ENCODE measurements at regions not wholly inside any gene's neighbourhood (a gene's known extent, or its start where the extent isn't known, plus 50 kb on each side); places are given as distances from the start of the nearest gene placed in this dataset.

DNA sequence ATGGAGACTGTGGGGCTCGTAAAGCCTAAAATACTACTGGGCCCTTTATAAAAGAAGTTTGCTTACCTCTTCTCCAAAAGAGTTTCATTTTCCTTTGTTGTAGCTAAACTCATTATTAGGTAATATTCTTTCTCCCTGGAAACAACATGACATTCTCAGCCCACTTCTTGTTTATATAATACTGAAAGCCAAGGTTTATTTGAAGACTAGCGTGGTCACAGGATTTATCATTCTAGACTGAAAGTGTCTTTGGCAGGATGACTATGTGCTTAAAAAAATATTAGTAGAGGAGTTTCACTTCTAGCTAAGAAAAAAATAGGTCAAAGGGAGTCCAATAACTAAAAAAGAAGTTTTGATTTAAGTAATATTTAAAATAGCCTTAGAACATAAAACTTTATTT is 1085.2 kb upstream of the CADM2 start:
- Mint-ChIP-seq H3K36me3 (ENCODE audit: insufficient read depth, unreplicated experiment) (no peaks in the 10 kb centered on the region), H3K27me3 (ENCODE audit: insufficient read depth, unreplicated experiment) (no peaks in the 10 kb centered on the region), H3K4me1 (ENCODE audit: low read depth, unreplicated experiment) (no peaks in the 10 kb centered on the region), H3K4me3 (ENCODE audit: unreplicated experiment) (no peak overlapping the region), H3K9me3 (ENCODE audit: unreplicated experiment) (no peaks in the 10 kb centered on the region), H3K27ac (ENCODE audit: unreplicated experiment) (no peak overlapping the region)
- TF ChIP-seq CTCF (IDR thresholded peaks at IDR 0.05; ENCODE audit: insufficient read depth in 1 of 2, low read depth in 1 of 2, low read length in 1 of 2, severe bottlenecking in 1 of 2, unreplicated experiment in 1 of 2) = no peak
- no peaks in the 10 kb centered on the region for H3K9me3 ChIP-seq
- H3K4me1 ChIP-seq = no peaks in the 10 kb centered on the region
- ChIA-PET POLR2A (no interaction called here), CTCF (no interaction called here)
- intact Hi-C loops (cut with micrococcal nuclease; ENCODE audit: unreplicated experiment) = no loop called here
- H3K4me3 ChIP-seq (ENCODE audit: low read depth, low read length) = no peak overlapping the region
- BruUV-seq (replicated peaks) = no TSS peak
- H3K36me3 ChIP-seq (ENCODE audit: control insufficient read depth, insufficient read depth, low read length) = no peaks in the 10 kb centered on the region
- DNase-seq = no peak
- H3K27me3 ChIP-seq (replicated peaks; ENCODE audit: control insufficient read depth, insufficient read depth, low read length) = no peaks in the 10 kb centered on the region

- Mint-ChIP-seq H3K27ac (ENCODE audit: unreplicated experiment) (no peak overlapping the region), H3K27me3 (ENCODE audit: insufficient read depth, unreplicated experiment) (no peaks in the 10 kb centered on the region), H3K4me1 (ENCODE audit: low read depth, unreplicated experiment) (no peaks in the 10 kb centered on the region), H3K36me3 (ENCODE audit: insufficient read depth, unreplicated experiment) (no peaks in the 10 kb centered on the region), H3K9me3 (ENCODE audit: unreplicated experiment) (no peaks in the 10 kb centered on the region), H3K4me3 (ENCODE audit: unreplicated experiment) (no peak overlapping the region)
- intact Hi-C loops (cut with micrococcal nuclease; ENCODE audit: unreplicated experiment) = no loop called here
- Histone ChIP-seq H3K4me3 (ENCODE audit: low read depth, low read length) (no peak overlapping the region), H3K9me3 (no peaks in the 10 kb centered on the region), H3K4me1 (no peaks in the 10 kb centered on the region), H3K27me3 (replicated peaks; ENCODE audit: control insufficient read depth, insufficient read depth, low read length) (no peaks in the 10 kb centered on the region), H3K36me3 (ENCODE audit: control insufficient read depth, insufficient read depth, low read length) (no peaks in the 10 kb centered on the region)
- TF ChIP-seq CTCF (IDR thresholded peaks at IDR 0.05; ENCODE audit: insufficient read depth in 1 of 2, low read depth in 1 of 2, low read length in 1 of 2, severe bottlenecking in 1 of 2, unreplicated experiment in 1 of 2) = no peak
- DNase-seq = no peak
- POLR2A ChIA-PET = no interaction called here
- CTCF ChIA-PET = no interaction called here
- BruUV-seq (replicated peaks) = no TSS peak
These were observed 1080.9 kb upstream of the CADM2 start for GRCh38 chr3:83877910-83878309.

DNA sequence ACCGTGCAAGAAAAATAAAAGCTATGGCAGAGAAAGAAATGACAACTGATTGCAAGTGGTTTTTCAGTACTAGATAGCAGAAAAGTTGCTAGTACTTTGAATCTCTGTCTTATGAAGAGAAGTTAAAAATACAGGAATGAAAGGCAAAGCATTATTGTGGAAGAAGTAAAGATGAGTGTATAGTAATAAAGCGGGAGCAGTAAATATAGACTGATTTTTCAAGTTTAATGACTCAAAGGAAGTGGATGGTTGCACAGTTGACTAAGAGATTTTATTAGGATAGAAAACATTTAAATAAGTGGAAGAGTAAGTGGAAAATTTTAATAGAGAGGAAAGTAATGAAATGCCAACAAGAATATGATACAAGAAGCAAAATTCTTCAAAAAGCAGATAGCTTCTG is 1076.1 kb upstream of the CADM2 start:
- intact Hi-C loops (cut with micrococcal nuclease; ENCODE audit: unreplicated experiment) = no loop called here
- ChIA-PET CTCF (no interaction called here), POLR2A (no interaction called here)
- H3K4me3 Mint-ChIP-seq (ENCODE audit: unreplicated experiment) = no peak overlapping the region
- Histone ChIP-seq H3K4me1 (no peaks in the 10 kb centered on the region), H3K9me3 (no peaks in the 10 kb centered on the region), H3K27me3 (replicated peaks; ENCODE audit: control insufficient read depth, insufficient read depth, low read length) (no peaks in the 10 kb centered on the region), H3K36me3 (ENCODE audit: control insufficient read depth, insufficient read depth, low read length) (no peaks in the 10 kb centered on the region), H3K4me3 (ENCODE audit: low read depth, low read length) (no peak overlapping the region)
- H3K4me1 Mint-ChIP-seq (ENCODE audit: low read depth, unreplicated experiment) = no peaks in the 10 kb centered on the region
- no TSS peak for BruUV-seq (replicated peaks)
- H3K27me3 Mint-ChIP-seq (ENCODE audit: insufficient read depth, unreplicated experiment) = no peaks in the 10 kb centered on the region
- no peak for DNase-seq
- TF ChIP-seq CTCF (IDR thresholded peaks at IDR 0.05; ENCODE audit: insufficient read depth in 1 of 2, low read depth in 1 of 2, low read length in 1 of 2, severe bottlenecking in 1 of 2, unreplicated experiment in 1 of 2) = no peak
- no peaks in the 10 kb centered on the region for H3K9me3 Mint-ChIP-seq (ENCODE audit: unreplicated experiment)
- H3K36me3 Mint-ChIP-seq (ENCODE audit: insufficient read depth, unreplicated experiment) = no peaks in the 10 kb centered on the region
- no peak overlapping the region for H3K27ac Mint-ChIP-seq (ENCODE audit: unreplicated experiment)
